NCI-H128 (cell line): ENCODE measurements at regions not wholly inside any gene's neighbourhood (a gene's known extent, or its start where the extent isn't known, plus 50 kb on each side); places are given as distances from the start of the nearest gene placed in this dataset.
"Not testable (repeated sequence)": the region's sequence is repeated elsewhere in the genome, so short reads cannot be mapped to it uniquely, and the experiment has no call there.

Experiments
- DNase-seq: peaks from one replicate; lab custom pipeline; 2025; ENCODE audit not compliant: unreplicated experiment; lab: John Stamatoyannopoulos, UW

GRCh38 chr6:141183368-141183767, 949.4 kb upstream of the GJE1 start:
- DNase-seq, result no peak

DNA sequence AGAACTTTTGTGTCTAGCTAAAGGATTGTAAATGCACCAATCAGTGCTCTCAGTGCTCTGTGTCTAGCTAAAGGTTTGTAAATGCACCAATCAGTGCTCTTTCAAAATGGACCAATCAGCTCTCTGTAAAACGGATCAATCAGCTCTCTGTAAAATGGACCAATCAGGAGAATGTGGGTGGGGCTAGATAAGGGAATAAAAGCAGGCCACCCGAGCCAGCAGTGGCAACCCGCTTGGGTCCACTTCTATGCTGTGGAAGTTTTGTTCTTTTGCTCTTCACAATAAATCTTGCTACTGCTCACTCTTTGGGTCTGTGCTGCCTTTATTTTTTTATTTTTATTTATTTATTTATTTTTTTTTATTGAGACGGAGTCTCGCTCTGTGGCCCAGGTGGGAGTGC, 957.3 kb upstream of the GJE1 start:
- DNase-seq, result not testable (repeated sequence)

DNA sequence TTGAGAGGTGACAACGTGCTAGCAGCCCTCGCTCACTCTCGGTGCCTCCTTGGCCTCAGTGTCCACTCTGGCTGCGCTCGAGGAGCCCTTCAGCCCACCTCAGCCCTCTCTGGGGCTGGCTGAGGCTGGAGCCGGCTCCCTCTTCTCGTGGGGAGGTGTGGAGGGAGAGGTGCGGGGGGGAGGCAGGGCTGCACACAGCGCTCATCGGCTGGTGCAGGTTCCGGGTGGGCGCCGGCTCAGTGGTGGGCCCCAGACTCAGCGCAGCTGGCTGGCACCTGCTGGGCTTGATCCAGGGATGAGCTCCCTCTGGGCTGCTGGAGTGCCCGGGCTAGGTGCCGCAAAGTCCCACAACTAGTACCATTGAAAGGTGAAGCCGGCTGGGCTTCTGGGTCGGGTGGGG, 957.8 kb upstream of the GJE1 start:
- no peak for DNase-seq

DNA sequence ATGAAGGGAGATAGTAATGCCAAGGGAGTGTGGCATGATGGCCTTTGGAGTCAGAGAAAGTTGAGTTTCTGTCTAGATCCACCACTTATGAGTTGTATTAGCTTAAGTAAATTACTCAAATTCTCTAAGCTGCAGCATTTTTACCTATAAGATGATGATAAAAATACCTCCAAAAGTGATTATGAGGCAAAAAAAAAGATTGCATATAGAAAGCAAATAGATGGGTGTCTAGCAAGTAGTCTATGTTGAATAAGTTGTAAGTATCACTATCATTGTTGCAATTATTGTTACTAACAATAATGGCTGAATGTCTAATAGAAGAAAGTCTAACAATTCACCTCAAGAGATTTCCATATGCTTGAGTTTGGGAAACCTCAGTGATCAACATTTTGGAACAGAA, 959.2 kb upstream of the GJE1 start:
- DNase-seq, result no peak

DNA sequence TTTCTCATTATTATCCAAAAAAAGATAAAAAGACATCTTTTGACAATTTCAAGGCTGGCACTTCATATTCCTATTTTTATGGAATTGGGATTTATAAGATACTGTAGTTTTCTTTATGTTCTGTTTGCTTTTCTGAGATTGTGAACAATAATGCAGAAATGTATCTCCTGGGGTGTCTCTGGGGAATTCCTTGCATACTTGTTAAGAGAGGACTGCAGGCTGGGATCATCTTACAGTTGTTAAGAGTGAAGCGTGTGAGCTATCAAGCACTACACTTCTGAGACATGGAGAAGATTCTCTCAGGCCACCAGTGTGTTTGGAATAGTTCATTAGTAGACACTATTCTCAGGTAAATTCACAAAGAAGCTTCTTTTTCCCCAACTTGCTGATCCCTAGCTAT, 963.3 kb upstream of the GJE1 start:
- DNase-seq, result no peak

GRCh38 chr6:141167945-141168344, 964.8 kb upstream of the GJE1 start:
- no peak for DNase-seq

- no peak for DNase-seq
Measured at GRCh38 chr6:141165002-141165665, 967.6 kb upstream of the GJE1 start.

GRCh38 chr6:141164042-141164743, 968.5 kb upstream of the GJE1 start:
- DNase-seq, result no peak

DNA sequence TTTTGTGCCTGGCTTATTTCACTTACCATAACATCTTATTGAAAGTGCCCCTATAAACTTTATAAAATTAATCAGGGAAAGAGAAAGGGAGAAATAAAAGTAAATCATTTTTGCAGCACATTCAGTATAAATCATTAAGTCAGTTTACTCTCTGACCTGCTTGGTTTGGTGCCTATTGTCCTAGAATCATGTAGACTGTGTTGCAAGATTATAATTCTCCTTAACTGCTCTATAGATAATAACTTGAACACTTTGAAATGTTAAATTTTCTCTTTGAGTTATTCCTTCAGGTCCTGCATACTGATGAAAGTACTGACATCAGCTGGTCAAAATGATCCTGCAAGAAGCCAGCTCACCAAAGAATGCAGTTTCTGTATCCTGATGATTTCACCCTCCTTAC, 969.6 kb upstream of the GJE1 start:
- DNase-seq, result no peak

DNA sequence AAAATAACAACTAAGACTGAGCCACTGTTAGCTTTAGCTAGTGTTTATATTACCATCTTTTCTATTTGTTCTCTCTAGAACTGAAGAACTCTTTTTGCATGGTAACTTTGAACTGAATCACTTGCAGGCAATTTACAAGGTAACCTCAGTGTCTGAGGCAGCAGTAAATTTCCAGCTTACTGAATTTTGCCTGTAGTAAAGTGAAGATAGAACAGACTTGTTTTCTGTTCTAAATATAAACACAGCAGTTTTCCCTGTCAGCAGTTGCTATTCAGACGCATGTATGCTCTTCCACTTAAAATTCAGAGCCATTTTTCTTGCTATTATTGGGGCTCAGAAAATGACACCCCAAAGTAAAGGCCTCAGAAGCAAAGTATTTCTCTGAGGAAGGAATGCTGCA, 974.0 kb upstream of the GJE1 start:
- DNase-seq, result no peak

GRCh38 chr6:141153563-141153962, 979.2 kb upstream of the GJE1 start:
- DNase-seq, result no peak

- no peak for DNase-seq
Measured at GRCh38 chr6:141152951-141153350, 979.8 kb upstream of the GJE1 start.

DNA sequence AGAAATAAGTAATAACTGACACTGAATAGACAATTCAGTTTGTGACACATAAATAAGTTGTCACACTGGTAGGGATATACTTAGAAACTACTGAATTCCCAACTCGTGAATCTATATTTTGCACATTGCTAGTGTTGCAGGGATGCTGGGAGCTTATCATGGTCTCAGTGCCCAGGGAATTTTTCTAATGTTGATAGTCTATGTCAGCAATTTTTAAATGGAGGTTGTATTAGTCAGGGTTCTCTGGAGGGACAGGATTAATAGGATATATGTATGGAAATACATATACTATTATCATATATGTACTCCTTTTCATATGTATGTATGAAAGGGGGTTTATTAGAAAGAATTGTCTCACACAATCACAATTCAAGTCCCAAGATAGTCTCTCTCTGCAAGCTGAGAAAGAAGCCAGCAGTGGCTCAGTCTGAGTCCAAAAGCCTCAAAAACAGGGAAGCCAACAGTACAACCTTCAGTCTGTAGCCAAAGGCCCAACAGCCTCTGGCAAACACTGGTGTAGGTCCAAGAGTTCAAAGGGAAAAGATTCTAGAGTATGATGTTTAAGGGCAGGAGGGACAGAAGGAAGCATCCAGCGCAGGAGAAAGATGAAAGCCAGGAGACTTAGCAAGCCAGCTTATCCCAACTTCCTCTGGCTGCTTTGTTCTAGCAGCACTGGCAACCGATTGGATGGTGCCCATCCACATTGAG, 980.9 kb upstream of the GJE1 start:
- DNase-seq, result no peak

- no peak for DNase-seq
Measured at GRCh38 chr6:141141870-141142269, 990.9 kb upstream of the GJE1 start.

DNA sequence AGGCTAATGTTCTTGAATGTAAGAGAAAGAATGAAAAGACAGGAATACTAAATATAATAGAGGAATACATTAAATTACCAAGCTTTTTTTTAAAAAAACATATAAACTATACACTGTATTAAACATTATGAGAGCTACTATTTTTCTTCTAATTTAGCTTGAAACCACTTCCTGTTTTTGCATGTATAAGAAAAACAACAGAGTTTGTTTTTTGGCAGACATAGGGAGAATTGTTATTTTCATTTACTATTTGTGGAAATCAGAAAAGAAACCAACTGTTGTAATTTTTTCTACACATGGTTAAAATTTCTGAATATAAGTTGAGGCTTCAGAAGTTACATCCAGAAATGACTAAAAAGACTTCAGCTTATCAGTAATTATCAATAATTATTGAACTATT, 991.8 kb upstream of the GJE1 start:
- DNase-seq, result no peak

GRCh38 chr6:141139461-141139860, 993.3 kb upstream of the GJE1 start:
- DNase-seq, result no peak

DNA sequence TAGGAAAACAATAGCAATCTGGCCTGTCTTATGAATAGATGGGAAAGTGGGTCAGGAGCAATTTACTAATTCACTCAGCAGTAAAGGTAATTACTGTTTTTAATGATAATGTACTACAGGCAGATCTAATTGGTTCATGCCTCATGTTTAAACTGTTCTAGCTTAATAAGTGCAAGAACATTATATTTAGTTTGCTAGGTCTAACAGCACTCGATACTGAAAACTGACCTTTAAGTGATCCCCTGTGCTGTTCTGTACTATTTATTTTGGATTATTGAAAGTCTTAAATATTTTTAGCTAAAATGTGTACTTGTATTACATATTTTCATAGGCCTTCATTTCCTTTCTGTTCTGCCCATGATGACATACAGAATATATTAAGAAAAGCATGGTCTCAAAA, 998.0 kb upstream of the GJE1 start:
- no peak for DNase-seq

DNA sequence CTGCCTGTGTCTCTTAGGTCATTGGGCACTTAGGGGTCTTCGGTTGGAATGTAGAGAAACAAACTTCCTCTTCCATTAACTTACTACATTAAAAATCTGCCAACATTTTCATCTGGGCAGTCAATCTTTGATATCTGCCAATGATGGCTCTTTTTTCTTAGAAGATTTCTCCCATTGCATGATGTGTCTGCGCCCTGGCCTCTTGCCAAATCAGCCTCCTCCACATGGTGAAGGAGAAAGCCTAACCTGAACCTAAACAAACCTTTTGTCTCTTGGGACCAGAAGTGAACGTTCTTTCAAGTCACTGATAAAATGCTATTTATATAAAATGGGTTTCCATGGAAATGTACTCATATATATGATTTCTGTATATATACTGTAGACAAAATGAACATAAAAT, 998.9 kb upstream of the GJE1 start:
- no peak for DNase-seq

DNA sequence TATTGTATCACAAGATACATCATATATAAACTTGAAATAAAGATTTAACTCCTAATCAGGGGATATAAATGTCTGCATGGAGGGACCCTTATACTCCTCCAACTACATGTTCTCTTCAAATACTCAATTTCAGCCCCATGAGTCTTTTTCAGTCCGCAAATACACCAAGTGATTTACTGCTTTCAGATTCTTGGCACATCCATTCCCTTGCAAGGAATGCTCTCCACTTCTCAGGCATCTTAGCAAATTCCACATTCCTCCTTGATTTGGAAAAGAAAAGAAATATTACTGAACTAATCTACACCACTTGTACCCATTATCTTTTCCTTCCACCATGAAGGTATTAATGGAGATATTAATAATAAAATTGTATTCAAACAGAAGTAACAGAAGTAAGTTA, 999.4 kb upstream of the GJE1 start:
- no peak for DNase-seq

GRCh38 chr6:141131616-141132015, 1001.1 kb upstream of the GJE1 start:
- no peak for DNase-seq

DNA sequence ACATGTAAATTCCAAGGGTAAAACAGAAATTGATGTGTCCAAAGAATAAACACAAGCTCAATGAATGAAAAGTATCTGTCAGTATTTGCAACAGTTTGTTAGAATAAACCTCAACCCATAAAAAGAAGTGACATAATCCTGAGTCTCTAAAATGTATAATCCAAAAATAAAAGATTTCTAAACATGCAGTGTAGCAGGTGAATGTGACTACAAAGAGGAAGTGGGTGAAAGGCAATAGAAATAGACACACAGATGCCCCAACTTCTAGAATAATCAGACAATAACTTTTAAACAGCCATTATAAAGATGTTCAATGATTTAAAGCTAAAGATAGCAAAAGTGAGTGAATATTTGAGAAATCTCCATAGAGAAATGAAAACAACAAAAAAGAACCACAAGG, 1009.2 kb upstream of the GJE1 start:
- DNase-seq, result no peak

DNA sequence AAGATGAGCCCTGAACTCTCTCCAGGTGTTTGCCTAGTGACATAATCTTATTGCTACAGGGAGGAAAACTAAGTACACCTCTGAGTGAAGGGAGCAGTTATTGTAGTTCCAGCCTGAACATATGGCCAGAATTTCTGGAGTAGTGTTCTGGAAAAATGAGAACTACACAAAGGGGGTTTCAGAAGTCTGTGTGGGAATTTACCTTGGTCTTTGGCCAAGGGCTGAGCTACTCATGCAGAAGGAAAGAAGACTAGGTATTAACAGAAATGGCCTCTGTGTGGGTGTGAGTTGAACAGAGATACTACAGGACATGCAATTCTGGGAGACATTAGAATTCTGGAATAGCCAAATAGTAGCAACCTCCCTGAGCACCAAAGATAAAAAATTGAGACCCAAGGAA, 1009.7 kb upstream of the GJE1 start:
- DNase-seq, result no peak
